ENCODE measurements at regions not wholly inside any gene's neighbourhood (a gene's known extent, or its start where the extent isn't known, plus 50 kb on each side); places are given as distances from the start of the nearest gene placed in this dataset.

- TF ChIP-seq EZH2 (IDR thresholded peaks at IDR 0.05; ENCODE audit: low read length) (no peak), CTCF (optimal IDR thresholded peaks at IDR 0.05 in 1 of 3, IDR thresholded peaks at IDR 0.05 in 1 of 3, conservative IDR thresholded peaks at IDR 0.05 in 1 of 3; ENCODE audit: extremely low read depth in 1 of 3, insufficient read depth in 2 of 3, low read length in 3 of 3) (no peak)
Observed at GRCh38 chr2:6393819-6394218, 471.9 kb downstream of the CMPK2 start.
